ENCODE measurements at regions not wholly inside any gene's neighbourhood (a gene's known extent, or its start where the extent isn't known, plus 50 kb on each side); places are given as distances from the start of the nearest gene placed in this dataset.

- Histone ChIP-seq H3K36me3 (no peaks in the 10 kb centered on the region), H3K4me1 (peaks cover 0 to 11% of the 10 kb centered on the region in 2 donors), H3K27me3 (no peaks in the 10 kb centered on the region), H3K9me3 (no peaks in the 10 kb centered on the region), H3K4me3 (no peak overlapping the region), H3K27ac (peak overlapping the region; percentile 61 to 85)
- no peak for TF ChIP-seq CTCF (IDR thresholded peaks at IDR 0.05)
- DNase-seq (ENCODE audit: low spot score) = no peak
Measured at GRCh38 chr5:38168029-38168428, 90.3 kb upstream of the EGFLAM start.

GRCh38 chr5:38167562-38167996 lies 90.8 kb upstream of the EGFLAM start:
- H3K4me3 ChIP-seq = no peak overlapping the region
- peak; percentile 67 for DNase-seq (ENCODE audit: low spot score)
- H3K9me3 ChIP-seq = no peaks in the 10 kb centered on the region
- no peaks in the 10 kb centered on the region for H3K36me3 ChIP-seq
- no peaks in the 10 kb centered on the region for H3K27me3 ChIP-seq
- peak overlapping the region; percentile 61 to 85 for H3K27ac ChIP-seq
- peaks cover 0 to 11% of the 10 kb centered on the region in 2 donors for H3K4me1 ChIP-seq
- TF ChIP-seq CTCF (IDR thresholded peaks at IDR 0.05) = no peak

- H3K4me1 ChIP-seq = peaks cover 0 to 11% of the 10 kb centered on the region in 2 donors
- no peak for DNase-seq (ENCODE audit: low spot score)
- H3K4me3 ChIP-seq = no peak overlapping the region
- H3K27me3 ChIP-seq = no peaks in the 10 kb centered on the region
- H3K27ac ChIP-seq = peak overlapping the region; percentile 49 to 85
- H3K9me3 ChIP-seq = no peaks in the 10 kb centered on the region
- TF ChIP-seq CTCF (IDR thresholded peaks at IDR 0.05) = no peak
- H3K36me3 ChIP-seq = no peaks in the 10 kb centered on the region
Measured at GRCh38 chr5:38166832-38167231, 91.5 kb upstream of the EGFLAM start.

- DNase-seq (ENCODE audit: low spot score) = no peak
- peaks cover 0 to 11% of the 10 kb centered on the region in 2 donors for H3K4me1 ChIP-seq
Measured at GRCh38 chr5:38165435-38165834, 92.9 kb upstream of the EGFLAM start.

GRCh38 chr5:38164776-38165399 lies 93.5 kb upstream of the EGFLAM start:
- peaks cover 0 to 11% of the 10 kb centered on the region in 2 donors for H3K4me1 ChIP-seq
- no peaks in the 10 kb centered on the region for H3K27me3 ChIP-seq
- no peak for DNase-seq (ENCODE audit: low spot score)
- no peak overlapping the region for H3K4me3 ChIP-seq
- no peaks in the 10 kb centered on the region for H3K36me3 ChIP-seq
- no peaks in the 10 kb centered on the region for H3K9me3 ChIP-seq
- TF ChIP-seq CTCF (IDR thresholded peaks at IDR 0.05) = no peak
- no peak overlapping the region for H3K27ac ChIP-seq

More at GRCh38 chr5:38165435-38165834, 92.9 kb upstream of the EGFLAM start:
- TF ChIP-seq CTCF (IDR thresholded peaks at IDR 0.05) = no peak
- H3K9me3 ChIP-seq = no peaks in the 10 kb centered on the region
- no peaks in the 10 kb centered on the region for H3K27me3 ChIP-seq
- no peak overlapping the region for H3K27ac ChIP-seq
- no peaks in the 10 kb centered on the region for H3K36me3 ChIP-seq
- no peak overlapping the region for H3K4me3 ChIP-seq

All from right atrium auricular region (tissue), 2 donors.